T47D (cell line): ENCODE measurements at regions not wholly inside any gene's neighbourhood (a gene's known extent, or its start where the extent isn't known, plus 50 kb on each side); places are given as distances from the start of the nearest gene placed in this dataset.
"Not testable (repeated sequence)": the region's sequence is repeated elsewhere in the genome, so short reads cannot be mapped to it uniquely, and the experiment has no call there.

Source experiments
- DNase-seq, 2 experiments: peaks; one replicate each; pipeline versions ENCODE4 v3.0.0 to v3.0.0-alpha.2; 2011 to 2012; ENCODE audit warnings: low read depth in 1 of 2, low spot score in 1 of 2
- JUND ChIP-seq: IDR thresholded peaks from 2 replicates; pipeline ENCODE4 v1.6.1; 2012; ENCODE audit warnings: low read depth
- in situ Hi-C: cut with HindIII; loops from 2 replicates; pipeline ENCODE4 v1.10.0; 2016; ENCODE audit warnings: low sequenced_read_pairs, low pct_unique_long_range_greater_than_20kb

DNA sequence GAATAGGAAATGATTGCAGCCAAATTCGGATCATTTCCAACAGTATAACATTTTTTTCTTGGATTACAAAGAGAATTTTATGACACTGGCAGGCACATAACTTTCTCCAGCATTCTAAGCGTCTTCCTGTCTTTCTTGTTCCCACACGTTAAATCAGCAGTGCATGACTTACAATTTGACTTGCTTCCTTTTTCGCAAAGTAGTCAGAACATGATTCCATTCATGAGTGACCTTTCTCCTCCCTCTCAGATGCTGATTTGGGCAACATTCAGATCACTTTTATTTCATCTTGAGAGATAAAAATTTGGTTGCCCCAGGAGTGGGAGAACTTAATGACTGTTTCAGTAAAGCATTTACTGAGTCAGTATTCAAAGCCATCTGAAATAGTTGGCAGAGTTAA, 858.7 kb upstream of the ACVR2A start:
- no peak for DNase-seq
- in situ Hi-C loops: no loop called here
- TF ChIP-seq JUND: no peak

DNA sequence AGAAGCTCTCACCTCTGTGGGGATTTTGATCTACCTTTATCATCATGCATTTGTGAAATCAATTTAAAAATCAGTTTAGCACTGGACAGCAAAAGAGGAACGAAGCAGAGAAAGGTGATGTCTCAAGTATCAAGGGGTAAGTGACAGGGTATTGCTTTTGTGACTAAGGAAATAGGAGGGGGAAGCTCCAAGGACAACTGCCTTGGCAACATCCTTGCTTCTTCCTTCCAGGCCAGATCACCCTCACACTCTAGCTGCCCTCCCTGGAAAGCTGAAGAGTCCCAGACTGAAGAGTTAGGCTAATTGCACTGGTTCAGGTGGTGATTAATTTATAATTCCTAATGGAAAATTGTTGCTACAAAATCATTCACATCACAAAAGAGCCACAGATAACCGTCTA, 859.1 kb upstream of the ACVR2A start:
- DNase-seq: no peak
- in situ Hi-C loops: no loop called here
- TF ChIP-seq JUND: no peak

GRCh38 chr2:146984014-146984413, 860.8 kb upstream of the ACVR2A start:
- no peak for TF ChIP-seq JUND
- DNase-seq: no peak
- in situ Hi-C loops: no loop called here

- no peak for TF ChIP-seq JUND
- in situ Hi-C loops: no loop called here
- DNase-seq: no peak
These were observed 862.4 kb upstream of the ACVR2A start for GRCh38 chr2:146982393-146982846.

DNA sequence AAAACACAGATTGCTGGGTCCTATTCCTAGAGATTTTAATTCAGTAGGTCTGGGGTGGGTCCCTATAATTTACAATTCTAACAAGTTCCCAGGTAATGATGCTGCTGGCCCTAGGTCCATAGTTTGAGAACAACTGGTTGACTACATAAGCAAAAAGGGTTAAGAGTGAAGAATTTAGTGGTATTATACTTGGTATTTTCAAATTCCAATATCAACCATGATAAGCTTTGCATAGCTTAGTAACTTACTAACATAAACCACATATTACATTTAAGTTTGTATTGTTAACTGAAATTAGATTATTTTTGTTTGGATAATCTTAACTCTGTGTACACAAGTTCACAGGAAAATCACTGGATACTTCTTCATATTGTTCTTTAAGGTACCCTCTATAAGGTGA, 862.9 kb upstream of the ACVR2A start:
- TF ChIP-seq JUND: no peak
- in situ Hi-C loops: no loop called here
- DNase-seq: no peak

GRCh38 chr2:146979746-146980145, 865.1 kb upstream of the ACVR2A start:
- in situ Hi-C loops: no loop called here
- no peak for DNase-seq
- no peak for TF ChIP-seq JUND

DNA sequence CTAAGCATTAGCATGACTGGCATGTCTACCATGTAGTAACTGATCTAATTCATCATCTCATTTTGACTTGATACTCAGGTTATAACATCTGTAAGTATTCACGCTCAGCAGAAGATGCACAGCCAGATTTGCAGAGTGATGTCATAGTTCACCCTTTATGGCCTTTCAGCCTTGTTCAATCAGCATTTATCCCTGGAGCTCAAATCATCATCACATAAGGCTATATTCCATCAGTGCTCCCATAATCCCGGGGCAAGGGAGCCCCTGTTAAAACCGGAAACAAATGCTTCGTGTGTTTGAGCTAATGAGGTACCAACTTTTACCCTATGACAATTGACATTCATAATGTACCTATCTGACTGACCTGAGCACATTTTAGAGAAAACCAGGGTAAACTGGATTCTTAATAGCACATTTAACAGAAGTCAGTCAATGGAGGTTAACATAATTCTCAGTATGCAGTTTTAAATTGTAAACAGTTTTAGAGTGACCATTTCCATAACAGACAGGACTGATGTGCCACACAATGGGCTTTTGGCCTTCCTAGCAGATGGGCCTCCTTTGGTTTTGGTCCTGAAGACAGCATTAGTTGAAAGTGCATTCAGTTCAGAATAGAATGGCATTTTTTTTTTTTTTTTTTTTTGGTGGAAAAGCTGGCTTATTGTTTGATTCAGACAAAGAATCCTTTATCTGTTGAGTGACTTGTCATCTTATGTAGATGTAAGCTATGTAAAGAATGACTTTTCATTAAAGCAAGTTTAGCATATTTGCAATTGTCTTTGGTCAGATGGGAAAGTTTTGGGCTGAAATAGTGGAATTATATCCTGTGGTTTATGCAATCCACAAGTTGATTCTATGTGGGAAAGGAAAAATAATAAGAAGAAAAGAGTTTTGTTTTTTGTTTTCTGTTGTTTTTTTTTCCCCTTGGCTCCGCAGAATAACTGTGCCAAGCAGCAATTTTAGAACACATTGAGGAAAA, 866.0 kb upstream of the ACVR2A start:
- in situ Hi-C loops: no loop called here
- no peak for TF ChIP-seq JUND
- no peak for DNase-seq

DNA sequence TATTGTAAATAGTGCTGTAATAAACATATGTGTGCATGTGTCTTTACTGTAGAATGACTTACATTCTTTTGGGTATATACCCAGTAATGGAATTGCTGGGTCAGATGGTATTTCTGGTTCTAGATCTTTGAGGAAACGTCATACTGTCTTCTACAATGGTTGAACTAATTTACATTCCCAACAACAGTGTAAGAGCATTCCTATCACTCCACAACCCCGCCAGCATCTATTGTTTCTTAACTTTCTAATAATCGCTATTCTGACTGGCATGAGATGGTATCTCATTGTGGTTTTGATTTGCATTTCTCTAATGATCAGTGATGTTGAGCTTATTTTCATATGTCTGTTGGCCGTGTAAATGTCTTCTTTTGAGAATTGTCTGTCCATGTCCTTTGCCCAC, 873.8 kb upstream of the ACVR2A start:
- in situ Hi-C loops, DNase-seq: not testable (repeated sequence)

DNA sequence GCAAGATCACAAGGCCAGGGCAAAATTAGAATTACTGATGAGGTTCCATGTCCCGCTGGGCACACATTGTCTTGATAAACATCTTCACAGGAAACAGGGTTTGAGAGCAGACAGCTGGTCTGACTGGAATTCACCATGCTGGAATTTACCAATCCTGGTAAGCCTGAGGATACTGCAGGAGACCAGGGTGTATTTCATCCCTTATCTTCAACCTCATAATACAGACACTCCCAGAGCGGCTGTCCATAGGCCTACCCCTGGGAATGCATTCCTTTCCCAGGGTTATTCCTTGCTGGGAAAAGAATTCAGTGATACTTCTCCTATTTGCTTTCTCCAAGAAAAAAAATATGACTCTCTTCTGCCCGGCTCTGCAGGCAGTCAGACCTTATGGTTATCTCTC, 875.1 kb upstream of the ACVR2A start:
- in situ Hi-C loops, DNase-seq: not testable (repeated sequence)

DNA sequence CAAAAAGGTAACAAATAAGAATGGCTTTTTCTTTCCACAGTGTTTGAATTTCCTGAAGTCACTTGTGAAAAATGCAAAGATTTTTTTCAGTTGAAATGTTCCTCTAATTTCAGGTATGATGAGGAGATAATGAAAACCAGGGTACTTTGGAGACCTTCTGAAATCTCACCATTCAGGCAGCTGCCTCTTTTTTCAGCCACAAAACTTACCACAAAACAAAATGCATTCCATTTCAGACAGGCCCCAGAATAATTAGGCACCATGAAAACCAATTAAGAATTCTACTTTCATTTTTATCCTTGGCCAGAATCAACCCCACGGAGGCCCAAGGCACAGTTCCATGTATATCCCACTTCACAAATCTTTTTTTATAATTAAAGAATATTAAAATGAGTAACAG, 880.3 kb upstream of the ACVR2A start:
- in situ Hi-C loops: no loop called here
- no peak for DNase-seq
- no peak for TF ChIP-seq JUND

DNA sequence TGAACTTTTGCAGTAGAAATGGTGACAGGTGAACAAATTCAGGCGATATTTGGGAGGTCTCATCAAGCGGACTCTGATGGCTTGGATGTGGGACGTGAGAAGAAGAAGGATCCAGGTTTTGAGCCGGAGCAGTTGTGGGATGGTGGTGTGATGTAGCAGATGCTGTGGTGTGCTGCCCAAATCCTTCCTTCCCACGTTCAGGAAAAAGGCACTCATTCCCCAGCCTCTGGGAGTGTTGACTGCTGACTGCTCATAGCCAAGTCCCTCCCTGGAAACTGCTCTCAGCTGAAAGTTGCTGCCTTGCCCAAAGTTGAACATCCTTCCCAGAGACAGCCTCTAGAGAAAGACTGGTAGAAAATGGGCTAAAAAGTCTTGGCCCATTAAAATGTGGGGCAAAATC, 890.3 kb upstream of the ACVR2A start:
- DNase-seq: no peak
- TF ChIP-seq JUND: no peak
- in situ Hi-C loops: no loop called here

GRCh38 chr2:146952696-146953095, 892.1 kb upstream of the ACVR2A start:
- TF ChIP-seq JUND: no peak
- no peak for DNase-seq
- in situ Hi-C loops: no loop called here

GRCh38 chr2:146950911-146951310, 893.9 kb upstream of the ACVR2A start:
- no peak for DNase-seq
- in situ Hi-C loops: no loop called here

GRCh38 chr2:146950361-146950760, 894.5 kb upstream of the ACVR2A start:
- TF ChIP-seq JUND: no peak
- in situ Hi-C loops: no loop called here
- DNase-seq: peak in 1 of 2 experiments; percentile 44

More at GRCh38 chr2:146950911-146951310, 893.9 kb upstream of the ACVR2A start:
- TF ChIP-seq JUND: no peak
